GM13977 (cell line): ENCODE measurements at regions not wholly inside any gene's neighbourhood (a gene's known extent, or its start where the extent isn't known, plus 50 kb on each side); places are given as distances from the start of the nearest gene placed in this dataset.
"Not testable (repeated sequence)": the region's sequence is repeated elsewhere in the genome, so short reads cannot be mapped to it uniquely, and the experiment has no call there.

Experiments
- DNase-seq: peaks from one replicate; pipeline ENCODE4 v3.0.0; 2012; ENCODE audit warnings: low spot score
- in situ Hi-C: fragments of 300-500 bp; cut with MboI; formaldehyde crosslinking; loops from one replicate; pipeline ENCODE4 v1.12.0; 2022; ENCODE audit warnings: low sequenced_read_pairs, low pct_unique_long_range_greater_than_20kb, mixed read lengths, inconsistent platforms; ENCODE audit not compliant: unreplicated experiment
- TF ChIP-seq, protein P1 (sequence below): IDR thresholded peaks from 2 replicates; pipeline ENCODE4 v1.5.1; 2012; ENCODE audit warnings: mild to moderate bottlenecking, control low read depth; ENCODE audit not compliant: insufficient read depth; ENCODE audit errors: extremely low read depth, missing control alignments

GRCh38 chr3:71926262-71926600, 141.3 kb upstream of the PROK2 start:
- peak; percentile 45 for DNase-seq

DNA sequence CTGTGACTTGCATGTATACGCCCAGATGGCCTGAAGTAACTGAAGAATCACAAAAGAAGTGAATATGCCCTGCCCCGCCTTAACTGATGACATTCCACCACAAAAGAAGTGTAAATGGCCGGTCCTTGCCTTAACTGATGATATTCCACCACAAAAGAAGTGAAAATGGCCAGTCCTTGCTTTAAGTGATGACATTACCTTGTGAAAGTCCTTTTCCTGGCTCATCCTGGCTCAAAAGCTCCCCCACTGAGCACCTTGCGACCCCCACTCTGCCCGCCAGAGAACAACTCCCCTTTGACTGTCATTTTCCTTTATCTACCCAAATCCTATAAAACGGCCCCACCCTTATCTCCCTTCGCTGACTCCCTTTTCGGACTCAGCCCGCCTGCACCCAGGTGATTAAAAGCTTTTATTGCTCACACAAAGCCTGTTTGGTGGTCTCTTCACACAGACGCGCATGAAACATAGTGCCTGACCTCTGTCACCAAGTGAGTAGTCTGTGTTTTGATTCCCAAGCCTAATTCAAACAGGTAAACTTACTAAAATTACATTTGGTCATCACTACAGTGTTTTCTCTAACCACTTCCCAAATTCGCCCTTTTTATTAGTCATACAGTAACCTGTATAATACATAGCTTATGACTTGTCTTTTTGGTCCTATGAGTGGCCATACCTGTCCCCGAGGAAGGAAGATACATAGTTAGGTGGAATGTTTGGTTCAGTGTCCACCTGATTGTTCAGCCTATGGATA, 140.7 kb upstream of the PROK2 start:
- peak; percentile 36 for DNase-seq
- in situ Hi-C loops = not testable (repeated sequence)

More at GRCh38 chr3:71926262-71926600, 141.3 kb upstream of the PROK2 start:
- TF ChIP-seq, protein P1, sequence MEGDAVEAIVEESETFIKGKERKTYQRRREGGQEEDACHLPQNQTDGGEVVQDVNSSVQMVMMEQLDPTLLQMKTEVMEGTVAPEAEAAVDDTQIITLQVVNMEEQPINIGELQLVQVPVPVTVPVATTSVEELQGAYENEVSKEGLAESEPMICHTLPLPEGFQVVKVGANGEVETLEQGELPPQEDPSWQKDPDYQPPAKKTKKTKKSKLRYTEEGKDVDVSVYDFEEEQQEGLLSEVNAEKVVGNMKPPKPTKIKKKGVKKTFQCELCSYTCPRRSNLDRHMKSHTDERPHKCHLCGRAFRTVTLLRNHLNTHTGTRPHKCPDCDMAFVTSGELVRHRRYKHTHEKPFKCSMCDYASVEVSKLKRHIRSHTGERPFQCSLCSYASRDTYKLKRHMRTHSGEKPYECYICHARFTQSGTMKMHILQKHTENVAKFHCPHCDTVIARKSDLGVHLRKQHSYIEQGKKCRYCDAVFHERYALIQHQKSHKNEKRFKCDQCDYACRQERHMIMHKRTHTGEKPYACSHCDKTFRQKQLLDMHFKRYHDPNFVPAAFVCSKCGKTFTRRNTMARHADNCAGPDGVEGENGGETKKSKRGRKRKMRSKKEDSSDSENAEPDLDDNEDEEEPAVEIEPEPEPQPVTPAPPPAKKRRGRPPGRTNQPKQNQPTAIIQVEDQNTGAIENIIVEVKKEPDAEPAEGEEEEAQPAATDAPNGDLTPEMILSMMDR = peak; percentile 43
- in situ Hi-C loops = no loop called here

DNA sequence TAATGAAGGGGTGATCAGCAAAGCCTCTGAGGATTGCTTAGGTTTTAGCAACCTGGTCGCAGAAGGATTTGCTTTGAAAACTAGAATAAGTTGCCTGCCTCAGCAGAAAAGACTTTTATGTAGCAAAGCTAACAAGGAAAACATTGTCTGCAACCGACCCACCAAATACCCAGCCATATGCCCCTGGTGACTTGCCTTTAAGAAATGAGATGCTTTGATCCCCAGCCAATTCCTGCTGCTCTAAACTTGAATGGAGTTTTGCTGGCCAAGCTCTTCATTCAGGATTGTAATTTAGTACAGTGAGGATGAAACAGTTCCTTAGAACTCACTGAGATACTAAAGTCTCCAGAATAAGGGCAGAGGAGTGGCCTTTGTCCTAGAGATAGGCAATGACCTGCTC, 139.8 kb upstream of the PROK2 start:
- DNase-seq = no peak
- TF ChIP-seq, protein P1 = no peak
- in situ Hi-C loops = no loop called here

GRCh38 chr3:71921036-71921435, 136.1 kb upstream of the PROK2 start:
- TF ChIP-seq, protein P1 = no peak
- no peak for DNase-seq
- in situ Hi-C loops = no loop called here

DNA sequence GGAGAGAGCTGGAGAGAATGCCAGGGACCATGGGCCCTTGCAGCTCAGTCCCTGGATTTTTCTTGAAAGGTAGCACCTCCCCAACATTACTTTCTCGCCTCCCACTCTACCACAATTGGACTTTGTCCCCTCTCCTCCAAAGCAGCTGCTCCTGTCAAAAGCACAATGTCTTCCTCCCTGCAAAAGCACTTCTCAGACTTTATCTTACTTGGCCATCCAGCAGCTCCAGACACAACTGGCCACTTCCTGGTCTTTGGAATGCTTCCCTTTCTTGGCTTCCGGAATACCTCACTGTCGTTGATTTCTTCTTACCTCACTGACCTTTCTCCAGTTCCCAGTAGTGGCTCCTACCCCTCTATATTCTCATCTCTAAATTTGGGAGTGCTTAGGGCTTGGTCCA, 134.6 kb upstream of the PROK2 start:
- TF ChIP-seq, protein P1 = no peak
- in situ Hi-C loops = no loop called here

GRCh38 chr3:71917545-71917944, 132.6 kb upstream of the PROK2 start:
- in situ Hi-C loops = no loop called here
- DNase-seq = no peak
- TF ChIP-seq, protein P1 = no peak

More for the DNA sequence above, 134.6 kb upstream of the PROK2 start:
- no peak for DNase-seq

DNA sequence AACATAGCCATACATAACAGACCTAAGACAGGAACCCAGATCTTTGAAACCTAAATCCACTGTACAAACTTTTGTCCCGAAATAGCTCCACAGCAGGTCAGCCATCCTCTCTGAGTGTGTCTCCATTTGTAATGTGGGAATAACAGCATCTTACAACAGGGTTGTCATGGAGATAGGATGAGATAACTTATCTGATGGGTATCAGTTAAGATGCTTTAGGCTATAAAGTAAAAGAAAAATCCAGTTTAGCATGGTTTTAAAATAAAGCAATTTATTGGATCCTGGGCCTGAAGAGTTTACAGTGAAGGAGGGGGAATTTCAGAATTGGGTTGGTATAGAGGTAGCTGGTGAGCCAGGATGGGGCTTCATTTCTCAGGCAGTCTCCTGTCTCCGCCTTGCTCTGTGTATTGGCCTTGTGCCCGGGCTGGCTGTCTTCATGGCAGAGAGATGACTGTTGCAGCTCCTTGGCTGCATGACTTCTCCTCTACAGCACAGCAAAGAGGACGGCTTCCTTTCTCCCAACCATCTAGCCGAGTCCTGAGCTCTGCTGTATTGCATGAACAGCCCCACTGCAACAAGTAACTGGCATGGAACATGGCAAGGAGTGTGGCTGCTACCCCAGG, 131.9 kb upstream of the PROK2 start:
- no peak for DNase-seq
- in situ Hi-C loops = no loop called here
- TF ChIP-seq, protein P1 = no peak
